ENCODE measurements at regions not wholly inside any gene's neighbourhood (a gene's known extent, or its start where the extent isn't known, plus 50 kb on each side); places are given as distances from the start of the nearest gene placed in this dataset.

DNA sequence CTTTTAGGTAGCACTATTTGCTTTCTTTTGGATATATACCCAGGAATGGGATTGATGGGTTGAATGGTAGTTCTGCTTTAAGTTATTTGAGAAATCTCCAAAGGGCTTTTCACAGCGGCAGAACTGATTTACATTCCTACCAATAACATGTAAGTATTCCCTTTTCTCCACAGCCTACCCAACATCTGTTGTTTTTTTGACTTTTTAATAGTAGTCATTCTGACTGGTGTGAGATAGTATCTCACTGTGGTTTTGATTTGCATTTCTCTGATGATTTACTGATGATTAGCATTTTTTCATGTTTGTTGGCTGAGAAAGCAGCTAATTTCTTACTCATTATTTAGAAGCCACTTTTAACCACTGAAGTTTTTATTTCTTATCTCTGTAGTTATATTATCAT, 221.1 kb upstream of the ACTBL2 start:
- TF ChIP-seq CTCF (IDR thresholded peaks at IDR 0.05) (no peak), EZH2 (IDR thresholded peaks at IDR 0.05; ENCODE audit: borderline replicate concordance, insufficient read depth, low read depth, low read length, poor library complexity, severe bottlenecking) (no peak)
